ENCODE measurements at regions not wholly inside any gene's neighbourhood (a gene's known extent, or its start where the extent isn't known, plus 50 kb on each side); places are given as distances from the start of the nearest gene placed in this dataset.

- TF ChIP-seq EZH2 (IDR thresholded peaks at IDR 0.05) (no peak), POLR2AphosphoS5 (IDR thresholded peaks at IDR 0.05; ENCODE audit: borderline replicate concordance, low read depth, low read length) (no peak), FOXP2 (optimal IDR thresholded peaks at IDR 0.05; ENCODE audit: control extremely low read depth, extremely low read length, insufficient read depth) (no peak)
Measured at GRCh38 chr1:186770421-186770820, 58.3 kb upstream of the PLA2G4A start.
